Calu3 (cell line): ENCODE measurements at regions not wholly inside any gene's neighbourhood (a gene's known extent, or its start where the extent isn't known, plus 50 kb on each side); places are given as distances from the start of the nearest gene placed in this dataset.

Source experiments
- BruUV-seq: library from RNA; stranded (reverse); fragments of 400-500 nt; replicated peaks from 2 replicates; lab custom pipeline; 2021; lab: Mats Ljungman, UMichigan
- CTCF ChIA-PET: fragments of 300-600 bp; sonication (Branson Sonifier 250); formaldehyde crosslinking; loops from one replicate; lab custom pipeline; 2022; ENCODE audit warnings: antibody characterized with exemption; lab: Charles Lee
- DNase-seq: peaks from one replicate; pipeline ENCODE4 v3.0.0; 2022
- H3K27ac Mint-ChIP-seq: one replicate; pipeline ENCODE4 v1.8.0; 2022; ENCODE audit warnings: mixed read lengths; ENCODE audit not compliant: unreplicated experiment
- H3K27me3 Mint-ChIP-seq: one replicate; pipeline ENCODE4 v1.8.0; 2022; ENCODE audit warnings: mixed read lengths; ENCODE audit not compliant: unreplicated experiment
- H3K36me3 Mint-ChIP-seq: one replicate; pipeline ENCODE4 v1.8.0; 2022; ENCODE audit warnings: mild to moderate bottlenecking, moderate library complexity, mixed read lengths; ENCODE audit not compliant: insufficient read depth, unreplicated experiment
- H3K4me1 Mint-ChIP-seq: one replicate; pipeline ENCODE4 v1.8.0; 2022; ENCODE audit warnings: mild to moderate bottlenecking, low read depth, mixed read lengths; ENCODE audit not compliant: unreplicated experiment
- H3K4me3 Mint-ChIP-seq: one replicate; pipeline ENCODE4 v1.8.0; 2022; ENCODE audit warnings: mild to moderate bottlenecking, low read depth, moderate library complexity, mixed read lengths; ENCODE audit not compliant: unreplicated experiment
- H3K9me3 Mint-ChIP-seq: one replicate; pipeline ENCODE4 v1.8.0; 2022; ENCODE audit warnings: low read depth, mixed read lengths; ENCODE audit not compliant: unreplicated experiment
- intact Hi-C: fragments of 100-400 bp; cut with micrococcal nuclease; formaldehyde crosslinking; loops from one replicate; pipeline ENCODE4 v1.10.0; 2022; ENCODE audit not compliant: unreplicated experiment
- TF ChIP-seq, protein P1 (sequence below): fragments of 200-600 bp; IDR thresholded peaks from one replicate; pipeline ENCODE4 v1.8.0; 2022; ENCODE audit warnings: antibody characterized with exemption; ENCODE audit not compliant: unreplicated experiment

GRCh38 chr4:136850446-136850845, 681.8 kb downstream of the PCDH18 start:
- no TSS peak for BruUV-seq
- TF ChIP-seq, protein P1, sequence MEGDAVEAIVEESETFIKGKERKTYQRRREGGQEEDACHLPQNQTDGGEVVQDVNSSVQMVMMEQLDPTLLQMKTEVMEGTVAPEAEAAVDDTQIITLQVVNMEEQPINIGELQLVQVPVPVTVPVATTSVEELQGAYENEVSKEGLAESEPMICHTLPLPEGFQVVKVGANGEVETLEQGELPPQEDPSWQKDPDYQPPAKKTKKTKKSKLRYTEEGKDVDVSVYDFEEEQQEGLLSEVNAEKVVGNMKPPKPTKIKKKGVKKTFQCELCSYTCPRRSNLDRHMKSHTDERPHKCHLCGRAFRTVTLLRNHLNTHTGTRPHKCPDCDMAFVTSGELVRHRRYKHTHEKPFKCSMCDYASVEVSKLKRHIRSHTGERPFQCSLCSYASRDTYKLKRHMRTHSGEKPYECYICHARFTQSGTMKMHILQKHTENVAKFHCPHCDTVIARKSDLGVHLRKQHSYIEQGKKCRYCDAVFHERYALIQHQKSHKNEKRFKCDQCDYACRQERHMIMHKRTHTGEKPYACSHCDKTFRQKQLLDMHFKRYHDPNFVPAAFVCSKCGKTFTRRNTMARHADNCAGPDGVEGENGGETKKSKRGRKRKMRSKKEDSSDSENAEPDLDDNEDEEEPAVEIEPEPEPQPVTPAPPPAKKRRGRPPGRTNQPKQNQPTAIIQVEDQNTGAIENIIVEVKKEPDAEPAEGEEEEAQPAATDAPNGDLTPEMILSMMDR: no peak
- Mint-ChIP-seq H3K27me3 (no peaks in the 10 kb centered on the region), H3K27ac (no peak overlapping the region), H3K4me3 (no peak overlapping the region), H3K4me1 (no peaks in the 10 kb centered on the region), H3K9me3 (peaks cover 9% of the 10 kb centered on the region), H3K36me3 (no peaks in the 10 kb centered on the region)
- CTCF ChIA-PET: no interaction called here
- intact Hi-C loops: no loop called here
- no peak for DNase-seq

DNA sequence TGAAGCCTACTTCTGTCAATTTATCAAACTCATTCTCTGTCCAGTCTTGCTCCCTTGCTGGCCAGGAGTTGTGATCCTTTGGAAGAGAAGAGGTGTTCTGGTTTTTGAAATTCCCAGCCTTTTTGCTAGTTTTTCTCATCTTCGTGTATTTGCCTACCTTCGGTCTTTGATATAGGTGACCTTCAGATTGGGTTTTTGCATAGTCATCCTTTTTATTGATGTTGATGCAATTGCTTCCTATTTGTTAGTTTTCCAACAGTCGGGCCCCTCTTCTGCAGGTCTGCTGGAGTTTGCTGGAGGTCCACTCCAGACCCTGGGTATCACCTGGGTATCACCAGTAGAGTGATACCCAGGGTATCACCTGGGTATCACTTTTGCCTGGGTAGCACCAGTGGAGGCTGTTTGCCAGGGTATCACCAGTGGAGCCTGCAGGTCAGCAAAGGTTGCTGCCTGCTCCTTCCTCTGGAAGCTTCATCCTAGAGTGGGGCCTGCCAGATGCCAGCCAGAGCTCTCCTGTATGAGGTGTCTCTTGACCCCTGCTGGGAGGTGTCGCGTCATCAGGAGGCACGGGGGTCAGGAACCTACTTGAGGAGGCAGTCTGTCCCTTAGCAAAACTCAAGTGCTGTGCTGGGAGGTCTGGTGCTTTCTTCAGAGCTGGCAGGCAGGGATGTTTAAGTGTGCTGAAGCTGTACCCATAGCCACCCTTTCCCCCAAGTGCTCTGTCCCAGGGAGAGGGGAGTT, 684.2 kb downstream of the PCDH18 start:
- TF ChIP-seq, protein P1: no peak
- intact Hi-C loops: no loop called here
- Mint-ChIP-seq H3K9me3 (peaks cover 9% of the 10 kb centered on the region), H3K4me3 (no peak overlapping the region), H3K27me3 (no peaks in the 10 kb centered on the region), H3K36me3 (no peaks in the 10 kb centered on the region), H3K4me1 (no peaks in the 10 kb centered on the region), H3K27ac (no peak overlapping the region)
- DNase-seq: no peak
- no TSS peak for BruUV-seq
- CTCF ChIA-PET: no interaction called here

DNA sequence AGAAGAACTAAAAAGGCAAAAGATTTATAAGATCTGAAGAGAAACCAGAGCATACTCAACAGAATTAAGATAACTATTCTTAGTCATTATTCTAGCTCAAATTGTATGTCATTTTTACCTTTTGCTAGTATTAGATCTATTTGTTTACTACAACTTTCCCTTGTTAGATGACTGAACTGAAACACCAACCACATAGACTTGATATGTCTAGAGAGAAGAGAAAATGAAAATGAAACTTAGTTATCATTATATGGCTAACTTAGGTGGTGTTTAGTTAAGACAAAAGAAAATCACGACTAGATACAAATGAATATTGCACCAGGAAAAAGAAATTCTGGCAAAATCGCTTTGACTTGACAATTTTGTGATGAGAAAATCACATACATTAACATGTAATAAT, 690.8 kb downstream of the PCDH18 start:
- Mint-ChIP-seq H3K27ac (no peak overlapping the region), H3K9me3 (peaks cover 6% of the 10 kb centered on the region), H3K36me3 (no peaks in the 10 kb centered on the region), H3K27me3 (no peaks in the 10 kb centered on the region), H3K4me3 (no peak overlapping the region), H3K4me1 (no peaks in the 10 kb centered on the region)
- CTCF ChIA-PET: no interaction called here
- BruUV-seq: no TSS peak
- no peak for DNase-seq
- intact Hi-C loops: no loop called here
- TF ChIP-seq, protein P1: no peak

- TF ChIP-seq, protein P1: no peak
- no peaks in the 10 kb centered on the region for H3K4me1 Mint-ChIP-seq
These were observed 693.7 kb downstream of the PCDH18 start for GRCh38 chr4:136838607-136839006.

More at GRCh38 chr4:136838607-136839006, 693.7 kb downstream of the PCDH18 start:
- H3K27me3 Mint-ChIP-seq: no peaks in the 10 kb centered on the region
- no TSS peak for BruUV-seq
- no peak overlapping the region for H3K27ac Mint-ChIP-seq
- peaks cover 2% of the 10 kb centered on the region for H3K9me3 Mint-ChIP-seq
- H3K36me3 Mint-ChIP-seq: no peaks in the 10 kb centered on the region
- H3K4me3 Mint-ChIP-seq: no peak overlapping the region
- intact Hi-C loops: no loop called here
- CTCF ChIA-PET: no interaction called here
- DNase-seq: no peak
